GM18502 (cell line): ENCODE measurements at regions not wholly inside any gene's neighbourhood (a gene's known extent, or its start where the extent isn't known, plus 50 kb on each side); places are given as distances from the start of the nearest gene placed in this dataset.
"Not testable (repeated sequence)": the region's sequence is repeated elsewhere in the genome, so short reads cannot be mapped to it uniquely, and the experiment has no call there.

ENCODE experiments used
- ATAC-seq: cut with Tn5 transposase; IDR thresholded peaks from one replicate; pipeline ENCODE4 v1.9.1; 2021; ENCODE audit warnings: mild to moderate bottlenecking; ENCODE audit not compliant: unreplicated experiment, poor library complexity

DNA sequence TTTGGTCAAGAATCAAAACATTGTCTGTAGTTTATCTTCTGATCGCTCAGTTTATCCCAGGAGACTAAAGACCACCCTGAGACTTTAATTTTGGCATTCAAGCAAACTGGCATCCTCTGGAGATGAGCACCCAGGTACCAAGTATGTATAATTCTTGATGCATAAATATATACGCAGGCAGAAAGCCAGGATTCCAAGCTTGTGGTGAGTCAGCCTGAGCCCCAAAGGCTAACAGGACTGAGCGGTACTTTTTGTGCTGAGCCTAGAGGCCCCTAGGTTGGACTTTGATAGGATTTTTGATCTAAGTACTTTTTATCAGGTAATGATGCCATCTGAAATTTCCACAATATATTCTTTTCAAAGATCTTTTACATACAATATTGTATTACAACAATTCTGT is 301.3 kb downstream of the TFAP2B start:
- ATAC-seq: no peak

DNA sequence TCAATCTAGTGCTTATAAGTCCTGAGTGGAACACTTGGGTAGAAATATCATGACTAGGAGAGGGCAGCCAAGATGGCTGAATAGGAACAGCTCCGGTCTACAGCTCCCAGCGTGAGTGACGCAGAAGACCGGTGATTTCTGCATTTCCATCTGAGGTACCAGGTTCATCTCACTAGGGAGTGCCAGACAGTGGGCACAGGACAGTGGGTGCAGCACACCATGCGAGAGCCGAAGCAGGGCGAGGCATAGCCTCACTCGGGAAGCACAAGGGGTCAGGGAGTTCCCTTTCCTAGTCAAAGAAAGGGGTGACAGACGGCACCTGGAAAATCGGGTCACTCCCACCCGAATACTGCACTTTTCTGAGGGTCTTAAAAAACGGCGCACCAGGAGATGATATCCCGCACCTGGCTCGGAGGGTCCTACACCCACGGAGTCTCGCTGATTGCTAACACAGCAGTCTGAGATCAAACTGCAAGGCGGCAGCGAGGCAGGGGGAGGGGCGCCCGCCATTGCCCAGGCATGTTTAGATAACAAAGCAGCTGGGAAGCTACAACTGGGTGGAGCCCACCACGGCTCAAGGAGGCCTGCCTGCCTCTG is 302.8 kb downstream of the TFAP2B start:
- ATAC-seq: not testable (repeated sequence)

DNA sequence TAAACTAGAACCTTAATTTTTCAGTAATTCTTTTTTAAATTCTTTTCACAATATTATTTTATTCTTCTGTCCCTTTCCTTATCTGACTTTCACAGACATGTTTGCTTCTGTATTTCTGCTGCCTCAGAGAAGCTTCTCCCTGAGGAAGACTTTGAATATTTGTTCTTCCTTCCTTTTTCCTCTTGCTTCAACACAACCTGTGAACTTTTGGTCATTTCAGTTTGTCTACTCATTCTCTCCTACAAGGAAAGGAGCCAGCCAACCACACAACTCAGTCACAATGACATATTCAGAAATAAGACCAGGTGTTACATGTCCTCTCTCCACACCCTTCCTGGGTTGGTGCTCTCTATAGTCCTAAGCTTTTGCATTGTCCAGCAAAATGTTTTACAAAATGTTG is 310.4 kb downstream of the TFAP2B start:
- ATAC-seq: no peak

DNA sequence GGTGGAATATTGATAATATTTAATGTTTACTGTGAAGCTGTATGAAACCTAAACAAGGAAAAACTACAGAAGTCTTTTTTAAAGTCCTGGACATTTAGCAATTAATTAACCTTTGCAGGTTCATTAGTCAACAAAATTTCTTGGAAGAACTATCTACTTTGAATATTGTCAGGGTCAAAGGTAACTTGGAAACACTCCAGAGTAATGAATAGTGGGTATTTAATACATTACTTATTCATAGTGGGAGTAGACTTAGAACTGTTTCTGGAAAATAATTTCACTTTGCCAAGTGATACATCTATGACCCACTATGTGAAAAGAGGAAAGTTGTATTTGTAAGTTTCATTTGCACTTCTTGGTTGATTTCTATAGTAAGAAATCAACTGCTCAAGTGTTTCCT is 319.1 kb downstream of the TFAP2B start:
- no peak for ATAC-seq

DNA sequence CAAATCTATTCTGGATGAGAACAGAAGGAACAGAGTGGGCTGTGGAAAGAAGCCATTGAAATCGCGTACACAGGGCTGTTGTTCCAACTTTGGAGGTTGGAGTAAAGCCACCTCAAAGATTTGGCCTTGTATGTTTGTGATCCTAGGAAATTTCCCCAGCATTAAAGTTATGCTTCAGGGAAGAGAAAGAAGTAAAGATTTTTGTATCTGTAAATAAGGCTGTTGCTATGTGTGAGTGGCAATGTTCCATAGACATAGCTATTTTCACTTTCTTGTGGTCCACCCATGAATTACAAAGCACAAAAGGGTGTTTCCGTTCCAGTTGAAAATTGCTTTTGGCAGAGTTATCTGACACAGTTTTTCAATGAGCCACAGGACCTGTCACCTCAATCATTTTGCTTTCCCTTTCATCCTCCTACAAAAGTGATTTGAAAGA is 321.3 kb downstream of the TFAP2B start:
- no peak for ATAC-seq

DNA sequence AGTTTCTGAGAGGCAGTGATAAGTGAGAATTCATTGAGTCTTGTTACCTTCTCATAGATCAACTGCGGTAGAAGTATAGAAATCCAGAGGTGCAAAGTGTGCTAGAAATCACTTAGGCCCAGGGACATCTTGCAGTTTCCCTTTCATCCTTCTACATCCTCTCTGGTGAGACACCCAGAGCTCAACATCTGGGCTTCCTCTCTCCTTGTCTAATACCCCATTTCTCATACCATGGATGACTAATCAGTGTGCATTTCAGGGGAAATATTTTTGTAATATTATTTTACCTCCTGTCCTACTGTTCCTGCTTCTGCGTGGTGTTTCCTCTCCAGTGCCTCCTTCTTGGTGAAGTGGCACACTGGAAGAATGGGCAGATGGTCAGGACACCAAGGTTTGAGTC is 322.4 kb downstream of the TFAP2B start:
- ATAC-seq: no peak

DNA sequence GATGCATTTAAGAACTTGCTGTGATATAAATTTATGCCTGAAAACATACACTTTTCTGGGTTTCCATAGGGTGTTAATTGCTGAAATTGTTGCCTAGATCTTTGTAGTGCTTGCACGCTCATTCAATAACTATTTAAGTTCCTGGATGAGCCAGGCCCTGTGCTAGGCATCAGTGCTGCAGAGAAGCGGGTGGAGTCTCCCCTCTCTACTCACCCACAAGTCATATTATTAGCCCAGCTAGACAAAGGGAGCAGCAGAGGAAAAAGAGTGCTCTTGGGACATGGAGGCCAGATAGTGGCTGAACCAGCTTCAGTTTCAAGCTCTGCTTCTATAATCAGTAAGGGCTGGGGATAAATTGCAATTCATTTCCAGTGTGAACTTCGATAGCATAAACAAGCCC is 329.1 kb downstream of the TFAP2B start:
- no peak for ATAC-seq

DNA sequence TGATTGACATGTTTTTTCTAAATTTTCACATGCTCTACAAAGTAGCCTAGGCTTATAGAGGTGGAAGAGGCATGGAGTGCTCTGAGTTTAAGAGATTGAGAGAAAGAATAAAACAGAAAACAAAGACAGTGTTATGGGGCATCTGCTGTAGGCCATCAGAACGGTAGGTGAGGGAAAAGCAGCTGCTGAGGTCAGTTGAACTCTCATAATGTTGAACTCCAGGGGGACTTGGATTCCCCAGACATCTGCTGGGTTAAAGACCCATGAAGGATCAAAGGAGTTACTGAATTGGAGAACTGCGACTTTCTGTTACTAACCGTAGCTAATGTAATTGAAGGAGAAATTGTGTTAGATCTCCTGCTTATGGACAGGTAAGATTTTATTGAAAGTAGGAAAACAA is 333.9 kb downstream of the TFAP2B start:
- no peak for ATAC-seq

DNA sequence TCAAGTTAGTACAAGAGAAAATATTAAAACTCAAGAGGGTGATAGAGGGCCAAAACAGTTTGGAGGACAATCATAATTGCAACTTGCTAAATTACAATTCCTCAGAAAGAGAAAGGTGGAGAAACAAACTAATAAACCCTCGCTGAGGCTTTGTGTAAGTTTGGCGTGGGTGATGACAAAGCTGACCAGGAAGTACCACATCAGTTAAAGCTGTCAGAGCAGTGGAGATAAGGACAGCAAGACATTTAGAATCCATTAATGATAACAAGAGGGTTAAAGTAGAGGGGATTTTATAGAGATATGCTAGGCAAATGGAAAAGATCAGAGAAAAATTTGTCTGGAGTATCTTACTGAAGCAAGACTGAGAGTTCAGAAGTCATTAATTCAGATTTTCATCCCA is 334.4 kb downstream of the TFAP2B start:
- ATAC-seq: no peak

DNA sequence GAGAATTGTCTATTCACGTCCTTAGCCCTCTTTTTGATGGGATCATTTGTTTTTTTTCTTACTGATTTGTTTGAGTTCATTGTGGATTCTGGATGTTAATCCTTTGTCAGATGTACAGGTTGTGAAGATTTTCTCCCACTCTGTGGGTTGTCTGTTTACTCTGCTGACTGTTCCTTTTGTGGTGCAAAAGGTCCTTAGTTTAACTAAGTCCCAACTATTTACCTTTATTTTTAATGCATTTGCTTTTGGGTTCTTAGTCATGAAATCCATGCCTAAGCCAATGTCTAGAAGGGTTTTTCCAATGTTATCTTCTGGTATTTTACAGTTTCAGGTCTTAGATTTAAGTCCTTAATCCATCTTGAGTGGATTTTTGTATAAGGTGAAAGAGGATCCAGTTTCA is 336.3 kb downstream of the TFAP2B start:
- ATAC-seq: not testable (repeated sequence)

DNA sequence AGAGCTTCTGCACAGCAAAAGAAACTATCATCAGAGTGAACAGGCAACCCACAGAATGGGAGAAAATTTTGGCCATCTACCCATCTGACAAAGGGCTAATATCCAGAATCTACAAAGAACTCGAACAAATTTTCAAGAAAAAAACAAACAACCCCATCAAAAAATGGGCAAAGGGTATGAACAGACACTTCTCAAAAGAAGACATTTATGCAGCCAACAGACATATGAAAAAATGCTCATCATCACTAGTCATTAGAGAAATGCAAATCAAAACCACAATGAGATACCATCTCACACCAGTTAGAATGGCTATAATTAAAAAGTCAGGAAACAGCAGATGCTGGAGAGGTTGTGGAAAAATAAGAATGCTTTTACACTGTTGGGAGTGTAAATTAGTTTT is 340.6 kb downstream of the TFAP2B start:
- not testable (repeated sequence) for ATAC-seq

DNA sequence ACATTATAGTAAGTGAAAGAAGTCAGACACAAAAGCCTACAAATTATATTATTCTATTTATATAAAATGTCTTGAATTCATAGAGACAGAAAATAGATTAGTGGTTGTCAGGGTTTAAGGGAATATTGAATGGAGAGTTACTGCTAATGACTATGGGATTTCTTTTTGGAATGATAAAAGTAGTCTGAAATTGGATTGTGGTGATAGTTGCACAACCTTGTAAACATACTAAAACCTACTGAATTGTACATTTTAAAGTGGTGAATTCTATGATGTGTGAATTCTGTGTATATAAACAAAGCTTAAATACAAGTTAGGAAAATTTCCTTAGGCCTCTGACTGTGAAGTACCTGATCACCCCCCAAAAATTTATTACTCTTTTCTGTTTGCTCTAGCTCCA is 343.1 kb downstream of the TFAP2B start:
- ATAC-seq: no peak

DNA sequence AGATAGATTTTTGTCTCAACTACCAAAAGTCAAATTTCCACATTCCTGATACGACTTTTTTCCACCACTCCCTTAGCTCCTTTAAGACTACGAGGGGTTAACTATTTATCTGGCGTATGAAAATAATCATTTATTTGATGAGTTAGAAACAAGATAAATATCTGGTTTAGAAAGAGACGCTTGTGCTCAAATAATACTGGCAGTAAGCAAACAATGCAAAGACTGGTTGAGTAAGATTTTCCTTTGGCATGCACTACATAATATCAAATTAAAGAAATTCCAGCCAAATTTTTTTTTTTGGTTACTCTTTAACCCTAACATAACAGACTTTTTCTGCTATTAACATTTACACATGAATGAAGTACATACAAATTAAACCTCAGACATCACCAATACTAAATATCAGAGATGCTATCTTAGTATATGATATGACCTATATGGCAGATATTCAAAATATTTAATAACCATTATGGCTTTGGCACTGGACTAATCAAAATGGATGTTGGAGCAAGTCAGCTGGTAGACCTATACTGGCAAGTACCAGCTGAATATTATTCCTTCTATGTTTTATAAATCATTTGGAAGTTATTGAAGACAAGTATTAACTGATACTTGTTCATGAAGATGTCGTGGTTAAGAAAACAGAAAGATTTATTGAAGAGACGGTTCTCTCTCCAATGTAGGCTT is 345.3 kb downstream of the TFAP2B start:
- no peak for ATAC-seq

DNA sequence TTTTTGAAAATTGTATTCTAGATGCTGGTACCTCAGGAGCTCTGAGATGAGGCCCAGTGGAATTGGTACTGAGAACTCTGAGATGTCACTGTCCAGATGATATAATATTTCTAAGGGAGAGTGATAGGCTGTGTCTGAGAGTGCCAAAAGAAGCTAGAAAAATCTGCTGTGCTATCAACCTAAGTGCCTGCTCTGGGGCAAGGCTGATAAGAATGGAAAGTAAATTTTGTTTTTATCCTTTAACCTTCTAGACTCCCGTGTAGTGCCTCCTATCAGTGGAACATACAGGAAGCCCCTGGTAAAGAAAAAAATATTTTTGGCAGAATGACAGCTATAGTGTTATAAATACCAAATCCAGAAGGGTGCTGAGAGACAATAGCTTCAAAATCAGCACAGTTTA is 348.2 kb downstream of the TFAP2B start:
- no peak for ATAC-seq

DNA sequence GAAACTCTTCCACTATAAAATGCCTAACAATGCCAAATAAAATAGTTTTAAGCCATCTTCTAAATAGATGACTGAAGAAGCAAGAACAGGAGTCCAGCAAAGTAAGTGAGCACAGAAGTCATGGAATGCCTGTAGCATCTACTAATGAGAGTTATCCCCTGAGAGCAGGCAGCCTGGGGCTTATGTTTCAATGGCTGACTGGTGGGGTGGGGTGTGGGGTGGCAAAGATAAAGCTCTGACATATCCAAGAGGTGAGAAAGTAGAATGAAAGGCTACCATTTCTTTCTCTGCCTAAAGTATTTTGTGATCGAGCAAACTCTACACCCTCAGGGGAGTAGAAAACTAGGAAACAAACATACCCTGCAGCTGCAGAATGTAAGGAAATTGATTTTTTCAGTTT is 348.8 kb downstream of the TFAP2B start:
- ATAC-seq: no peak

DNA sequence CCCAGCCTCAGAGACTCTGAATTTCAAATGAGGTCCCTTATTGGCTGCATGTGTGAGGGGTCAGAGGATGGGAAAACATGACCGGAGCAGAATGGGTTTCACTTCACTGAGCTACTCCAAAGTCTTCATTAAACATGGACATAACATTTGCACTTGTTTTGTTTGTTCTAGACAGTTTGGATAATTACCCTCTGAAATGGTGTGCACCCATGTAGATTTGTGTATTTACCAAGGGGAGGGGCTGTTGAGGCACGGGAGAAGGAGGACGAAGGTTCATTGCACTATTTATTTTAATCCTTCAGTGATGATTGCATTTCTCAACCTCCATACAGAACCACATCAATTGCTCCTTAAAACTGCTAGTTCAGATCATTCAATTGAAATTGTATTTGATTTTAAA is 364.2 kb downstream of the TFAP2B start:
- no peak for ATAC-seq

DNA sequence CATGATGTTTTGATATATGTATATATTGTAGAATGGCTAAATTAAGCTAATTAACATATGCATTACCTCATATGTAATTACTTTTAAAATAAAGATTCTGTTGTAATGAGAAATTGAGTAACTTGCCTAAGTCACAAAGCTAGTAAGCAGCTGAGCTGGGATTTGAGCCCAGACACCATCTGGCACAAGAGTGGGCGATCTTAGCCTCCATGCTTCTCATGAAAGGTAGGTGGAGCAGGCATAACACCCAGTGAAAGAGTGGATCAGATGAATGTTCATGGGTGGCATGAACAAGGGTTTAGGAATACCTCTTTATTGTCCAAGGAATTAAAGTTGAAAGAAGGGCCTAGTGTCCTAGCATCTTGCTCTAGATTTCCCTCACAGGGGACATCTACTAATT is 365.4 kb downstream of the TFAP2B start:
- no peak for ATAC-seq

DNA sequence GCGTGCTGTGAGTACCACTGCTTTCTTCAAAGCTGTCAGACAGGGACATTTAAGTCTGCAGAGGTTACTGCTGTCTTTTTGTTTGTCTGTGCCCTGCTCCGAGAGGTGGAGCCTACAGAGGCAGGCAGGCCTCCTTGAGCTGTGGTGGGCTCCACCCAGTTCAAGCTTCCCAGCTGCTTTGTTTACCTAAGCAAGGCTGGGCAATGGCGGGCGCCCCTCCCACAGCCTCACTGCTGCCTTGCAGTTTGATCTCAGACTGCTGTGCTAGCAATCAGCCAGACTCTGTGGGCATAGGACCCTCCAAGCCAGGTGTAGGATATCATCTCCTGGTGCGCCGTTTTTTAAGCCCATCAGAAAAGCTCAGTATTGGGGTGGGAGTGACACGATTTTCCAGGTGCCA is 374.5 kb downstream of the TFAP2B start:
- ATAC-seq: not testable (repeated sequence)

DNA sequence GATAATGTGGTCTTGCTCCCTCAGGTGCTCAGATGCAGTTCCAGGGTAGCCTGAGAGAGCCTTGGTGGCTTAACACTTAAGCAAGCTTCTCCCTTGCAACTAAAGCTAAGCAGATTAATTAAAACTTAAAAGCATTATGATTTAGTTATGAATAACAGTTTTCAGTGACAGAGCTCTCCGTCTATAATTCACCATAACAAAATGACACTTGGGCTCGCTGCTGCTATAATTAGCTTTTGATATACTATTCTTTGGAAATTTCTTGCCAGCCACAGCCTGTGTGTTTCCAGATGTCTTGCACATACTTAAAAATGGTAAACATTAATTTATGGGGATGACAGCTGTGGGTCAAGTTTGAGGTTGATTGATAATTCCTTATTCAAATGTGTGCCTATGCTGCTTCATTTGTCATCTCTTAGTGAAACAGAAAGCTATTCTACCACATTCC is 380.5 kb downstream of the TFAP2B start:
- no peak for ATAC-seq

DNA sequence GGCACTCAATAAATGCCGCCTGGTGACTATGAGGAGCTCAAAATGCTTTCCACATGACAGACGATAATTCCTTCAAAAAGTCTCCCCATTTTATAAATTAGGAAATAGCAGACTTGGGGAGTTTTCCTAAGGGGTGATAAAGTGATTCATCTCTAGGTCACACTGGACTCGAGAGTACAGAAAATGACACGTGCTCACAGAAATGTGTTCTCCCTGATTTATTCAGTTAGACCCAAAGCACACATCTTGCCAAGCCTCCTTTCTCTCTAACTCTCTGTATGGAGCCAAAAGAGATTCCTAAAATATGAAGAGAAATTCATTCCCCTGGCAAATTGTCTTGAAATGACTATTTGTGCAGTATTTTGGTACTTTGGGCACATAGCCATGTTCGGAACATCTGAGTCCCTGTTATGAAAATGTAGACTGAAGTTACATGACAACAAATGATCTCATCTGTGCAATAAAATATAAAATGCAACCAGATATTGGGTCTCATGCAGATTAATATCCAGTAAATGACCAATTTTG is 381.1 kb downstream of the TFAP2B start:
- ATAC-seq: no peak

DNA sequence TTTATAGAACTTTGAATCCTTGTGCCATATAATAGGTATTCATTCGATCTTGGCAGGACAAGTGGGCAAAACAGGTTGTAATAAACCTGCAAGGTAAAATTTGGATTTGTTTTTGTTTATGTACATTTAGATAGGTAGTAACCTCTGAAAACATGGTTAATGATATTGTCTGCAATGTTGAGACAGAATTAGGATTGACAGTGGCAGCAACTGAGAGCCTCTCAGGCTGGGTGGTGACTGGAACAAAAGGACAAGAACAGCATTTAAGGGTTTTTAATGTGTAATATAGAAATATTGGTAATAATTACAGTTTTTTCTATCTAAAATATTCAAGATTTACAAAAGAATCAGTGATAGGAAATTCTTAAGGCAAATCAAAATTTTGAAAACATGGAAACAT is 382.0 kb downstream of the TFAP2B start:
- ATAC-seq: no peak

DNA sequence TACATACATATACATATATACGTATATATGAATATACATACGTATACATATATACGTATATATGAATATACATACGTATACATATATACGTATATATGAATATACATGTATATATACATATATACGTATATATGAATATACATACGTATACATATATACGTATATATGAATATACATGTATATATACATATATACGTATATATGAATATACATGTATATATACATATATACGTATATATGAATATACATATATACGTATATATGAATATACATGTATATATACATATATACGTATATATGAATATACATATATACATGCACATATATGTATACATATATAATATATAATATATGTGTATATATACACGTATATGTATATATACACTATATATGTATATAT is 384.0 kb downstream of the TFAP2B start:
- not testable (repeated sequence) for ATAC-seq
